ENCODE measurements at regions not wholly inside any gene's neighbourhood (a gene's known extent, or its start where the extent isn't known, plus 50 kb on each side); places are given as distances from the start of the nearest gene placed in this dataset.

DNA sequence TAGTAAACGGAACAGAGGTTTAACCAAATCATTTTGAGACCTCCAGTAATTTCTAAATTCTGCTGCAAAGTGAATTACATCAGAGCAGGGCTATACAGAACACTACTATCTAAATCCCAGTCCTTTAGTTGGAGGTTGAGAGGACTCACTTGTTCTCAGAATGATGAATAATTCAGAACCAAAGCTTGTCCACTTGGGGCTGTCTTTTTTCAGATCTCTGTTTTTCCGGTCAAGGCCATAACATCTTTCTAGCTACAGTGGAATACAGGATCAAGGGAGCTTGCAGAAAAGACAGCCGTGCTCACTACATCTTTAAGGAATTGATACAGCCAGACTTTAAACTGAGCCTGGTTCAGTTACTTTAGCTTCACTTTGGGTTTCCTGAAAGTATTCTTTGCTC, 194.5 kb downstream of the EFHB start:
- 94% methylated on average over 3 of the region's 3 CpGs for WGBS
- H3K36me3 ChIP-seq (ENCODE audit: control insufficient read depth in 2 of 2, insufficient read depth in 2 of 2, low read length in 1 of 2): no peaks in the 10 kb centered on the region
- H3K4me3 ChIP-seq (ENCODE audit: low read length in 2 of 2): no peak overlapping the region
- no peak overlapping the region for H3K27ac ChIP-seq (ENCODE audit: low read depth in 1 of 2, low read length in 1 of 2)
- H3K4me1 ChIP-seq (ENCODE audit: control insufficient read depth in 2 of 2, insufficient read depth in 2 of 2, low read length in 2 of 2): no peaks in the 10 kb centered on the region
- no peaks in the 10 kb centered on the region for H3K27me3 ChIP-seq (ENCODE audit: control insufficient read depth in 2 of 2, insufficient read depth in 1 of 2, low read length in 1 of 2)
- no peaks in the 10 kb centered on the region for H3K9me3 ChIP-seq (ENCODE audit: control insufficient read depth in 2 of 2, insufficient read depth in 1 of 2, low read length in 1 of 2)
- no peak for DNase-seq (ENCODE audit: low read depth in 6 of 9, low spot score in 9 of 9)

DNA sequence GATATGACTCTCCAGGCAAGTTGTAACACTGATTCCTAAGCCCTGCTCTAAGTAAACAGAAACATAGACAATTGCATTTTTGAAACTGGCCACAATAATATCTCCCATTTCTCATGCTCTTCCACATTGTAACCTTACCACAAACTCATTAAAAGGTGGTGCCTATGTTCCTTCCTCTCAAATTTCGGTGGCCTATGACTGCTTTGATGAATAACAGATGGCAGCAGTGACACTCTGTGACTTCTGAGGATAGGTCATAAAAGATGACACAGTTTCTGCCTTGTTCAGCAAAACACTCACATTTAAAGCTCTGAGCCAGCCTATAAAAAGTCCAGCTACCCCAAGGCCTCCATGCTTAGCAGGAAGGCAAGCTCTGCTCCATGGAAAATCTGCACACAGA, 195.2 kb downstream of the EFHB start:
- no peak overlapping the region for H3K4me3 ChIP-seq (ENCODE audit: low read length in 2 of 2)
- WGBS: 55% methylated on average over 1 of the region's 1 CpG
- no peak for DNase-seq (ENCODE audit: low read depth in 6 of 9, low spot score in 9 of 9)
- no peak overlapping the region for H3K27ac ChIP-seq (ENCODE audit: low read depth in 1 of 2, low read length in 1 of 2)
- H3K27me3 ChIP-seq (ENCODE audit: control insufficient read depth in 2 of 2, insufficient read depth in 1 of 2, low read length in 1 of 2): no peaks in the 10 kb centered on the region
- no peaks in the 10 kb centered on the region for H3K36me3 ChIP-seq (ENCODE audit: control insufficient read depth in 2 of 2, insufficient read depth in 2 of 2, low read length in 1 of 2)
- H3K4me1 ChIP-seq (ENCODE audit: control insufficient read depth in 2 of 2, insufficient read depth in 2 of 2, low read length in 2 of 2): no peaks in the 10 kb centered on the region
- H3K9me3 ChIP-seq (ENCODE audit: control insufficient read depth in 2 of 2, insufficient read depth in 1 of 2, low read length in 1 of 2): no peaks in the 10 kb centered on the region

DNA sequence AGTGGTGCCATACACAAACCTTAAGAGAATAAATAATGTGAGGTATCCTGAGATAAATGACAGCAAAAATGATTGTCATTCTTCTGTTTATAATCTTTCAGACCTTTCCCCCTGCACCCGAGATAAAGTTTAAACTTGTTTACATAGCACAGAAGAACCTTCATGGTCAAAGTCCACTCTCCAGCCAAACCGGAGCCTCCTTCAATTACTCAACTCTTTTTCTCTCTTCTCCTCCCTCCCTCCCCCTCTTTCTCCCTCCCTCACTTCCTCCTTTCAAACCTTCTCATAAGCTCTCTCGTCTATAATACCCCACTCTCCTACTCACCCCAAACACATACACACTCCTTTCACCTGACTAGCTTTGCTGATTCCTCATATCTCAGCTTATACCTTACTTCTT, 198.9 kb downstream of the EFHB start:
- H3K27me3 ChIP-seq (ENCODE audit: control insufficient read depth in 2 of 2, insufficient read depth in 1 of 2, low read length in 1 of 2): no peaks in the 10 kb centered on the region
- no peak for DNase-seq (ENCODE audit: low read depth in 6 of 9, low spot score in 9 of 9)
- no peaks in the 10 kb centered on the region for H3K36me3 ChIP-seq (ENCODE audit: control insufficient read depth in 2 of 2, insufficient read depth in 2 of 2, low read length in 1 of 2)
- 76% methylated on average over 3 of the region's 3 CpGs for WGBS
- no peaks in the 10 kb centered on the region for H3K4me1 ChIP-seq (ENCODE audit: control insufficient read depth in 2 of 2, insufficient read depth in 2 of 2, low read length in 2 of 2)
- H3K9me3 ChIP-seq (ENCODE audit: control insufficient read depth in 2 of 2, insufficient read depth in 1 of 2, low read length in 1 of 2): no peaks in the 10 kb centered on the region
- H3K4me3 ChIP-seq (ENCODE audit: low read length in 2 of 2): no peak overlapping the region
- H3K27ac ChIP-seq (ENCODE audit: low read depth in 1 of 2, low read length in 1 of 2): no peak overlapping the region

DNA sequence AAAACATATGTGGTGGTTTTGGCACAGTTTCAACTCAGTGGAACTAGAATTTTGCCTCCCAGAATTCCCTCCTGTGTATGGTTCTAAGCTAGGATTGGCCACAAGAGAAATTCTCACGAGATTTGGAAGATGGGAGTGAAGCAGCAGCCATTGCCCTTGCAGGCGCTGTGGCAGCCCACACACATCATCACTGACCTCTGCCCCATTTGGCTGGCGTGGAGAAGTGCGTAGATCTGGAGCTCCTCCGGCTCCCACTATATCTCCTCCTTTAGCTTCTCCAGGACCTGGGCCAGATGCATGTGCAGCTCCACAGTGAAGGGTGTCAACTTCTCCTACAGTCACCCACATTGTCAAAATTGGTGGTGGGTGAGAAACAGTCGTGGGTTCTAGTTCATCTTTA, 199.6 kb downstream of the EFHB start:
- Histone ChIP-seq H3K4me1 (ENCODE audit: control insufficient read depth in 2 of 2, insufficient read depth in 2 of 2, low read length in 2 of 2) (no peaks in the 10 kb centered on the region), H3K36me3 (ENCODE audit: control insufficient read depth in 2 of 2, insufficient read depth in 2 of 2, low read length in 1 of 2) (no peaks in the 10 kb centered on the region), H3K27me3 (ENCODE audit: control insufficient read depth in 2 of 2, insufficient read depth in 1 of 2, low read length in 1 of 2) (no peaks in the 10 kb centered on the region), H3K4me3 (ENCODE audit: low read length in 2 of 2) (no peak overlapping the region), H3K27ac (ENCODE audit: low read depth in 1 of 2, low read length in 1 of 2) (no peak overlapping the region), H3K9me3 (ENCODE audit: control insufficient read depth in 2 of 2, insufficient read depth in 1 of 2, low read length in 1 of 2) (no peaks in the 10 kb centered on the region)
- WGBS: 93% methylated on average over 6 of the region's 6 CpGs
- DNase-seq (ENCODE audit: low read depth in 6 of 9, low spot score in 9 of 9): no peak

DNA sequence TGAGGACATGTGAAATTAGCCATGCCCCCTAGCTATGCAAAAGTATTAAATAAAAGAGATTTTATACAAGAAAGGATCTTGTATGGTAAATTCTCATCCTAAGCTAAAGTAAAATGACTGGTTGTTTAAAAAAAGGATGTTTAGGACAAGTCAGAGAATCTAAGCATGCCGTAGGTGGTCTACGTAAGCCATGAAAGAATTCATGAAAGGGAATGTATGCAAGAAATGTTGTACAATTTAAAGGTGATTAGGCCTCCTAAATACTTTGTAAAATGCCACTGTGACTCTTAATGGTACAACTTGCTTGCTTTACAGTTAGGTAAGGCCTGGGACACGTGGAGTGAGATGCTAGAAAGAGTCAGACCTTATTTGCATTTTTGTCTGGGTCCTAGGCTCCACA, 209.0 kb downstream of the EFHB start:
- Histone ChIP-seq H3K27me3 (ENCODE audit: control insufficient read depth in 2 of 2, insufficient read depth in 1 of 2, low read length in 1 of 2) (no peaks in the 10 kb centered on the region), H3K4me1 (ENCODE audit: control insufficient read depth in 2 of 2, insufficient read depth in 2 of 2, low read length in 2 of 2) (no peaks in the 10 kb centered on the region), H3K27ac (ENCODE audit: low read depth in 1 of 2, low read length in 1 of 2) (no peak overlapping the region), H3K4me3 (ENCODE audit: low read length in 2 of 2) (no peak overlapping the region), H3K36me3 (ENCODE audit: control insufficient read depth in 2 of 2, insufficient read depth in 2 of 2, low read length in 1 of 2) (no peaks in the 10 kb centered on the region), H3K9me3 (ENCODE audit: control insufficient read depth in 2 of 2, insufficient read depth in 1 of 2, low read length in 1 of 2) (no peaks in the 10 kb centered on the region)
- no peak for DNase-seq (ENCODE audit: low read depth in 6 of 9, low spot score in 9 of 9)
- 82% methylated on average over 3 of the region's 3 CpGs for WGBS

DNA sequence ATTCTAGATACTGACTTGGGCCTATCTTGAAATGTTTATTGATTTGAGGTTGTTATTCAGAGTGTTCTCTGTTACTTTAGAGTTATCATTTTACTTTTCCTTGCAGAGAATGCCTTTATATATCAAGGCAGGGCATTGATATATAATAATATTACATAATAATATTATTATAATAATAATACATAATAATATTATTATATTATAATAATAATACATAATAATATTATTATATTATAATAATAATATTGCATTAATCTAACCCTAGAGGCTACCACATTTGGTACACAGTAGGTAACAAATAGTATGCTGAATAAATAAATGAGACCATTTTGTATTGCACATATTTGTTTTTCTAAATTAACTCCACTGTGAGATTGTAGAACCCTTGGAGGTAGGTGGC, 216.3 kb downstream of the EFHB start:
- no peaks in the 10 kb centered on the region for H3K36me3 ChIP-seq (ENCODE audit: control insufficient read depth in 2 of 2, insufficient read depth in 2 of 2, low read length in 1 of 2)
- H3K4me1 ChIP-seq (ENCODE audit: control insufficient read depth in 2 of 2, insufficient read depth in 2 of 2, low read length in 2 of 2): no peaks in the 10 kb centered on the region
- no peak overlapping the region for H3K27ac ChIP-seq (ENCODE audit: low read depth in 1 of 2, low read length in 1 of 2)
- no peaks in the 10 kb centered on the region for H3K27me3 ChIP-seq (ENCODE audit: control insufficient read depth in 2 of 2, insufficient read depth in 1 of 2, low read length in 1 of 2)
- no peak overlapping the region for H3K4me3 ChIP-seq (ENCODE audit: low read length in 2 of 2)
- no peaks in the 10 kb centered on the region for H3K9me3 ChIP-seq (ENCODE audit: control insufficient read depth in 2 of 2, insufficient read depth in 1 of 2, low read length in 1 of 2)
- DNase-seq (ENCODE audit: low read depth in 6 of 9, low spot score in 9 of 9): no peak

DNA sequence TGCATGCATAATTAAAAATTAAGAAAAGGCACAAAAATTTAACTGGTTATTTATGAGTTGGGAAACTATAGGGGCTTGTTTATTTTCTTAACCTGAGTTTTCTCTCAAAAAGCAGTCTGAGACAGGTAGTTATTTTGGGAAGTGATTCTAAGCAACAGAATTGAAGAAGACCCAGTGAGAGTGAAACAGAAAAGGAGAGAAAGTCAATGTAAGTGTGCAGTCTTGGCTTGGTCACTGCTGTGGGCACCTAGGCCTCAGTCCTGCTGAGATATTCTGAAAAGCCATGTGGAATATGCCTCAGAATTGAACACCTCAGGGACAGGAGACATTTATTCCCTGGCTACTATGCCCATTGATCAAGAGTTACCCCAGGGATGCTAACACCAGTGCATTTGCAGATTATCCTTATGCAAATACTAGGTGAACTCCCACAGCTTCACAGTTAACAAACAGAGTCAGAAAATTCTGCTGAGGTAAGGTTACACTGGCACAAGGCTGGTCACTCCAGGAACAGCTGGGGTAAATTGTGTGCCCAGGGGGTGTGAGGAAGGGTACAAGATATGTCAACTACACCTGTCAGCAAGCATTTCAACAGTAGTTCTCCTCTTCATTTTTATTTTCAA, 222.7 kb downstream of the EFHB start:
- H3K27ac ChIP-seq (ENCODE audit: low read depth in 1 of 2, low read length in 1 of 2): no peak overlapping the region

DNA sequence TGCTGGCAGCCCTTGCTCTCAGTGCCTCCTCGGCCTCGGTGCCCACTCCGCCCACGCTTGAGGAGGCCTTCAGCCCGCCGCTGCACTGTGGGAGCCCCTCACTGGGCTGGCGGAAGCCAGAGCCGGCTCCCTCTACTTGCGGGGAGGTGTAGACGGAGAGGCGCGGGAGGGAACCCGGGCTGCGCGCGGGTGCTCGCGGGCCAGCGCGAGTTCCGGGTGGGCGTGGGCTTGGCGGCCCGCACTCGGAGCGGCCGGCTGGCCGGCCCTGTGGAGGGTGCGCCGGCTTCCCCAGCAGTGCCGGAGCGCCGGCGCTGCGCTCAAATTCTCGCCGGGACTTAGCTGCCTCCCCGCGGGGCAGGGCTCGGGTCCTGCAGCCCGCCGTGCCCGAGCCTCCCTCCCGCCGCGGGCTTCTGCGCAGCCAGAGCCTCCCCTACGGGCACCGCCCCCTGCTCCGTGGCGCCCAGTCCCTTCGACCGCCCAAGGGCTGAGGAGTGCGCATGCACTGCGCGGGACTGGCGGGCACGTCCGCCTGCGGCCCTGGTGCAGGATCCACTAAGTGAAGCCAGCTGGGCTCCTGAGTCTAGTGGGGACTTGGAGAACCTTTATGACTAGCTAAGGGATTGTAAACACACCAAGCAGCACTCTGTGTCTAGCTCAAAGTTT, 231.5 kb downstream of the EFHB start:
- WGBS: 88% methylated on average over 60 of the region's 60 CpGs
- no peaks in the 10 kb centered on the region for H3K4me1 ChIP-seq (ENCODE audit: control insufficient read depth in 2 of 2, insufficient read depth in 2 of 2, low read length in 2 of 2)
- no peak overlapping the region for H3K27ac ChIP-seq (ENCODE audit: low read depth in 1 of 2, low read length in 1 of 2)
- peak in 1 of 9 donors; percentile 0 for DNase-seq (ENCODE audit: low read depth in 6 of 9, low spot score in 9 of 9)
- peak overlapping the region in 1 of 2 donors; percentile 6 for H3K4me3 ChIP-seq (ENCODE audit: low read length in 2 of 2)
- no peaks in the 10 kb centered on the region for H3K27me3 ChIP-seq (ENCODE audit: control insufficient read depth in 2 of 2, insufficient read depth in 1 of 2, low read length in 1 of 2)
- no peaks in the 10 kb centered on the region for H3K36me3 ChIP-seq (ENCODE audit: control insufficient read depth in 2 of 2, insufficient read depth in 2 of 2, low read length in 1 of 2)
- peaks cover 0 to 3% of the 10 kb centered on the region in 2 donors for H3K9me3 ChIP-seq (ENCODE audit: control insufficient read depth in 2 of 2, insufficient read depth in 1 of 2, low read length in 1 of 2)

More for the DNA sequence above, 222.7 kb downstream of the EFHB start:
- Histone ChIP-seq H3K9me3 (ENCODE audit: control insufficient read depth in 2 of 2, insufficient read depth in 1 of 2, low read length in 1 of 2) (no peaks in the 10 kb centered on the region), H3K4me1 (ENCODE audit: control insufficient read depth in 2 of 2, insufficient read depth in 2 of 2, low read length in 2 of 2) (no peaks in the 10 kb centered on the region), H3K36me3 (ENCODE audit: control insufficient read depth in 2 of 2, insufficient read depth in 2 of 2, low read length in 1 of 2) (no peaks in the 10 kb centered on the region), H3K27me3 (ENCODE audit: control insufficient read depth in 2 of 2, insufficient read depth in 1 of 2, low read length in 1 of 2) (no peaks in the 10 kb centered on the region), H3K4me3 (ENCODE audit: low read length in 2 of 2) (no peak overlapping the region)
- no peak for DNase-seq (ENCODE audit: low read depth in 6 of 9, low spot score in 9 of 9)

DNA sequence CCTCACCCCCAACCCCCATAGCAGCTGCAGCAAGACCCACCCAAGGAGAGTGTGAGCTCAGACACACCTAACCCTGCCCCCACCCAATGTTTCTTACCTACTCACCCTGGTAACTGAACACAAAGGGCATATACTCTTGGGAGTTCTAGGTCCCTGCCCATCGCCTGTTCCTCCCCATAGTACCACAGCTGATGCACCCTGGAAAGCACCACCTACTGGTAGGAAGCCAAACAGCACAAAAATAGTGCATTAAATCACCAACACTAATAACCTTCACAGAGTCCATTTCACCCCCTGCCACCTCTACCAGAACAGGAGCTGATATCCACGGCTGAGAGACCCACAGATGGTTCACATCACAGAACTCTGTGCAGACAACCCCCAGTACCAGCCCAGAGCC, 245.2 kb downstream of the EFHB start:
- no peak for DNase-seq (ENCODE audit: low read depth in 6 of 9, low spot score in 9 of 9)
- no peaks in the 10 kb centered on the region for H3K36me3 ChIP-seq (ENCODE audit: control insufficient read depth in 2 of 2, insufficient read depth in 2 of 2, low read length in 1 of 2)
- H3K27me3 ChIP-seq (ENCODE audit: control insufficient read depth in 2 of 2, insufficient read depth in 1 of 2, low read length in 1 of 2): no peaks in the 10 kb centered on the region
- H3K4me1 ChIP-seq (ENCODE audit: control insufficient read depth in 2 of 2, insufficient read depth in 2 of 2, low read length in 2 of 2): no peaks in the 10 kb centered on the region
- no peak overlapping the region for H3K27ac ChIP-seq (ENCODE audit: low read depth in 1 of 2, low read length in 1 of 2)
- 80% methylated on average over 2 of the region's 2 CpGs for WGBS
- no peak overlapping the region for H3K4me3 ChIP-seq (ENCODE audit: low read length in 2 of 2)
- H3K9me3 ChIP-seq (ENCODE audit: control insufficient read depth in 2 of 2, insufficient read depth in 1 of 2, low read length in 1 of 2): peaks cover 0 to 4% of the 10 kb centered on the region in 2 donors
